HG03097 (cell line): ENCODE measurements at regions not wholly inside any gene's neighbourhood (a gene's known extent, or its start where the extent isn't known, plus 50 kb on each side); places are given as distances from the start of the nearest gene placed in this dataset.

Source experiments
- ATAC-seq: cut with Tn5 transposase; IDR thresholded peaks from one replicate; pipeline ENCODE4 v1.9.1; 2021; ENCODE audit not compliant: unreplicated experiment, low FRiP score

DNA sequence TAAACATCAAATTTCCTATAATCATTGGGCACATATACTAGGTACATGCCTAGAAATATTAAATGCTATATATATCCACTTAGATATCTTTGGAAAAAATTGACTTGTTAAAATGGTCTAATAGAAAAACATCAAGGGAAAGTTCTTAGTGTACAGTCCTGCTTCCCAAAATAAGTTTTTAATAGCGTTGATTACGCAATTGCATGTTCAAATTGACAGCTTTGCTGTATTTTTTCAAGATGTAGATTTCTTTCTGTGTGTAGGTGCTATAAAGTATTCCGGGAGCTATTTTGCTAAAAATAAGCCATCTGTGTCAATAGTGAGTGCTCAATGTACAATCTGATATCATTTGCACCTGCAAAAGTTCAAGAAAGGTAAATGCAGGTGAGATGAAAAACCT lies 463.9 kb upstream of the ATP2B1 start:
- ATAC-seq = no peak

DNA sequence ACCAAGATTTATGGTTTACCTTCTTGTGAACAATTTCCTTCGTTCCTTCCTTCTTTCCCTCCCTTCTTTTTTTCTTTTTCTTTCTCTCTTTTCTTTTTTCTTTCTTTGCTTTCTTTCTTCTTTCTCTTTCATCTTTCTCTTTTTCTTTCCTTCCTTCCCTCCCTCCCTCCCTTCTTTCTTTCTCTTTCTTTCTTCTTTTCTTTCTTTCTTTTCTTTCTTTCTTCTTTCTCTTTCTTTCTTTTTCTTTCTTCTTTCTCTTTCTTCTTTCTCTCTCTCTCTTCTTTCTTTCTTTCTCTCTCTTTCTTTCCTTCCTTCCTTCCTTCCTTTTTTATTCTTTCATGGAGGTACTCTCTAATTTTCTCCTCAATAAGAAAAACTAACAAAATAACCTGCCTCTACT lies 462.1 kb upstream of the ATP2B1 start:
- ATAC-seq = no peak

- no peak for ATAC-seq
Observed at GRCh38 chr12:90167518-90168208, 459.0 kb upstream of the ATP2B1 start.

GRCh38 chr12:90166671-90167070 lies 458.0 kb upstream of the ATP2B1 start:
- no peak for ATAC-seq

DNA sequence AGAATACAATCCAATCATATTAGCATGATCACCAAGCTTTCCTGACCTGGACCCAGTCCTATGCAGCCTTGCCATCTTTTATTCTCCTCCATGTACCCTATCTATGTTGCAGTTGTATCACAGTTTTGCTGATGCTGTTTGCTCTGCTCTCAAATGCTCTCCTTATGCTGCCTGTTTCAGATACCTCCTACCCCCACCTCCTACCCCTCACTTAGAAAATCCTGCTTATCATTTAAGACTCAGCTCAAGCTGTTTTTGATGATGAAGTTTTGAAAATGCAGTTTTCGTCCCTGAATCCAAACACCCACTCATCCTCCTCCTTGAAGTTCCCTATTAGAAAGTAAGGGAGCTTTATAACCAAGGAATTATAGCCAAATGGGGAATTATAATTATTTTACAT lies 457.4 kb upstream of the ATP2B1 start:
- no peak for ATAC-seq

DNA sequence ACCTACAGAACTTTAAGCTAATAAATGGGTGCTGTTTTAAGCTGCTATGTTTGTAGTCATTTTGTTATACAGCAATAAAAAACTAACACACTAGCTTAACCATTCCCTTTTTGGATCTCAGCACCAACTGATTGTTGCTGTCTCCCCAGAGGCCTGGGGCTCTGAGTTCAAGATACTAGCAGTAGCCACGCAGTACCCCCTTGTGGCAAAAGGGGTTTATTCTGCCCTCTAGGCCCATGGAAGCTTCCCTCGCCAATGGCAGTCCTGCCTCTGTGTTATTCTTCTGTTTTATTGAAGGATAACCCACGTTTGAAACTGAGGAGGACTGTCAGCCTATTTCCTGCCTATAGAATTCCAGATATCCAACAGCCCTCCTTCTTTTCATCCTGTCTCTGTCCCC lies 455.3 kb upstream of the ATP2B1 start:
- ATAC-seq = no peak

- no peak for ATAC-seq
Observed at GRCh38 chr12:90153827-90154226, 445.2 kb upstream of the ATP2B1 start.

GRCh38 chr12:90152897-90153624 lies 444.4 kb upstream of the ATP2B1 start:
- ATAC-seq = no peak

GRCh38 chr12:90151491-90152015 lies 442.9 kb upstream of the ATP2B1 start:
- ATAC-seq = no peak

- no peak for ATAC-seq
Observed at GRCh38 chr12:90149453-90149852, 440.8 kb upstream of the ATP2B1 start.

GRCh38 chr12:90129366-90130030 lies 420.9 kb upstream of the ATP2B1 start:
- no peak for ATAC-seq

GRCh38 chr12:90128526-90128925 lies 419.9 kb upstream of the ATP2B1 start:
- no peak for ATAC-seq

GRCh38 chr12:90126125-90126524 lies 417.5 kb upstream of the ATP2B1 start:
- no peak for ATAC-seq

GRCh38 chr12:90124914-90125313 lies 416.3 kb upstream of the ATP2B1 start:
- ATAC-seq = no peak

DNA sequence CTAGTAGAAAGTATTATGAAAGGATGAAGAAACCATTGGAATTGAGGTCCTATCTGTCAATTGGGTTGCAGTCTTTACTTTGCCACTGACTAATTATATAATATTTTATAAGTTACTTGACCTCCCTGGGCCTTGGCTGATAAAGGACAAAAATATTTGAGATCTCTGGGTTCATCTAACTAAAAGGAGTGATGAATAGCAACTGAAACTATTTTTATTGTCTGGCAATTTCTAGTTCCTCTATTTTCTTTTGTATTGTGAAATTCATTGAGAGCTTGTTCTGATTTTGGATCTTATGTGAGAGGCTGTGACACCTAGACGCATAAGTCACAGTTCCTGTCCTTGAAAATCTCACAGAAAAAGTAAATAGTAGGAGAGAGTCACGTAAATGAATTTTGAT lies 415.7 kb upstream of the ATP2B1 start:
- ATAC-seq = no peak

DNA sequence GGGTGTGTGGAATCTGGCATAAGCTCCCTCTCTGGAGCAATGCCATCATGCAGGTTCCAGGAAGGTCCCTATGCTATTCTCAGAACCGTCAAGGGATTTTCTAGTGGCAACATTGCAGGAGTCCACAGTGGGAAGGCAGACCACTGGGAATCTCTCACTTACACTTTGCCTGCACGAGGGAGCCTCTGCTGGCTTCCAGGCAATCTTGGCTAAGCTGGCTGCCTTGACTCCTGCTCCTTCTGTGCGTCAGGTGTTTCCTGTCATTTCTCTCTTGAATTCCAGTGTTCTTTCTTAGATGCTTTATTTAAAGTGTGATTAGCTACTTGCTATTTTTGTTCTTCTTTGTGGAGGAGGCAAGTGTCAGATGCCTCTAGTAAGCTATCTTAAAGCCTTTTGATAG lies 414.0 kb upstream of the ATP2B1 start:
- ATAC-seq = no peak

GRCh38 chr12:90120627-90121026 lies 412.0 kb upstream of the ATP2B1 start:
- ATAC-seq = no peak

- no peak for ATAC-seq
Observed at GRCh38 chr12:90112666-90113065, 404.0 kb upstream of the ATP2B1 start.

DNA sequence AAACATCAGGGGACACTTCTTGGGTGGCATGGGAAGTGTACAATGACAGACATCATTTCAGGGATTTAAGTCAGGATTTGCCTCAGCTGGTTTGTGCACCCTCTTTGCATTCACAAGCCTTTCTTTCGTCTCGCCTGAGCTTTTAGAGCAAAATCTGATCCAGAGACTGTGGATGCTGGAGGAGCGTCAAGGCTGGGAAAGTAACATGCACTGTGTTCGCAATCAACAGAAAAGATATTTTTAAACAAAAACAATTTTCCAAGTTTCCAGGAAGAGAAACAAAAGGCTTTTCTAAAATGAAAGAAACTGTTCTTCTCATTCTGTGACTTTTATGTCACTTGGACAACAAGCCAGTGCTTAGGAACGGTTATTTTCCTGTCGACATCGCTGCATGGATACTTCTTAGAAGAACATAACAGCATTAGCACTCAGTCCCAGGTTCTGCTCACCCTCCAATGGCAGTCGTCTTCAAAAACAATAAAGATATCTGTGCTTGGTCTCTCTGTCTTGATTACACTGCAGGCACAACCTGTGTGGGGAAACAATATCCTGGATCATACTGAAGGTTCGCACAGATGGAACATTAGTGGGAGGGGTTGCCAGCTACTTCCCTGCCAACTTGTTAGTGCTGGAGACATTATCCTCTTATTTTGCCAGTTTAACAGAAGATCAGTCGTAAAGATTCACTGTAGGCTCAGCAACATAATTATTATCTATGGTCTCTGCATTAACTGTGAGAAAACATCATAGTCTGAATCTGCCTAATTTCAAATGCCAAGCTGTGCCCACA lies 403.3 kb upstream of the ATP2B1 start:
- no peak for ATAC-seq

DNA sequence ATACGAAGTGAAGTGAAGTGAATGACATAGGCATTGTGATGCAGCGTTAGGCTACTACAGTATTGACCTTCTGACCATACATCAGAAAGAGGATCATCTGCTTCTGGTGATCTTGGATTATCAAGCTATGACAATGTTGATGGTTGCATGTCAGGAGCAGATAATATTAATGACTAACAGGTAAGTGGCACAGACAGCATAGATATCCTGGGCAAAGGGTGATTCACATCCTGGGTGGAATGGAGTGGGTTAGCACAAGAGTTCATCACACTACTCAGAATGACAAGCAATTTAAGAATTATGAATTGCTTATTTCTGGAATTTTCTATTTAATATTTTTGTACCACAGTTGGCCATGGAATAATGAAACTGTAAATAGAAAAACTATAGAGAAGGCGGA lies 397.9 kb upstream of the ATP2B1 start:
- no peak for ATAC-seq
